ENCODE measurements at regions not wholly inside any gene's neighbourhood (a gene's known extent, or its start where the extent isn't known, plus 50 kb on each side); places are given as distances from the start of the nearest gene placed in this dataset.

DNA sequence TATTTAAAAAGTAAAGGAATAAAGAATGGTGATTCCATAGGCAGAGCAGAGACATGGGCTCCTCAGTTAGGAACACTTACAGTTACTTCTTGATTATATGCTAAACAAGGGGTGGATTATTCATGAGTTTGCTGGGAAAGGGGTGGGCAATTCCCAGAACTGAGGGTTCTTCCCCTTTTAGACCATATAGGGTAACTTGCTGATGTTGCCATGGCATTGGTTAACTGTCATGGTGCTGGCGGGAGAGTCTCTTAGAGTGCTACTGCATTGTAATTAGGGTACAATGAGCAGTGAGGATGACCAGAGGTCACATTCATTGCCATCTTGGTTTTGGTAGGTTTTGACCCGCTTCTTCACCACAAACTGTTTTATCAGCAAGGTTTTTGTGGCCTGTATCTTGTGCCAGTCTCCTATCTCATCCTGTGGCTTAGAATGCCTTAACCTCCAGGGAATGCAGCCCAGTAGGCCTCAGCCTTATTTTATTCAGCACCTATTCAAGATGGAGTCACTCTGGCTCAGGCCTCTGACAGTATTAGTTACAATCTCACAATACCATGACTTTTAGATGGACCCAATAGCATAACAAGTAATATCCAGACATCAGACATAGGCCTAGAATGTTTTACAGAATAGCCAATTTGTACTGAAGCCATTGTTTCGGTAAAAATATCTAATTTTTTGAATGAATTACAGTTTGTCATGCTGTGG, 106.8 kb downstream of the ZBTB18 start:
- DNase-seq = no peak

DNA sequence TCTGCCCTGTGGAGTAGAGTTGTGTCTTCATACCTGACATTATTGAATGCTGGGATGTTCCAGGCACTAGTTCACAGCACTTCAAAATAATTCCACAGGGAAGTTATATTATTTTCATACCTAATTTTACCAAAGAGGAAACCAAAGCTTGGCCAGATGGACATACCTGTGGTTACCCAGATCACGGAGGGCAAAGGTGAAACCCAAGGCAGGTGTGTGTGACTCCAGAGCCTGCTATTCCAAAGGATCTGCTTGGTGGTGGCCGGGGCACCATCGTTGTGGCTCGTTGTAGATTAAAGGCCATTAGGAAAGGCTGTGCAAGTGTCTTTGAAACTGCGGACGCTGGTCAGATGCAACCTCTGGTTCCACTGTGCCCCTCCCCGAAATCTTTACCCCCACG, 108.6 kb downstream of the ZBTB18 start:
- no peak for DNase-seq

DNA sequence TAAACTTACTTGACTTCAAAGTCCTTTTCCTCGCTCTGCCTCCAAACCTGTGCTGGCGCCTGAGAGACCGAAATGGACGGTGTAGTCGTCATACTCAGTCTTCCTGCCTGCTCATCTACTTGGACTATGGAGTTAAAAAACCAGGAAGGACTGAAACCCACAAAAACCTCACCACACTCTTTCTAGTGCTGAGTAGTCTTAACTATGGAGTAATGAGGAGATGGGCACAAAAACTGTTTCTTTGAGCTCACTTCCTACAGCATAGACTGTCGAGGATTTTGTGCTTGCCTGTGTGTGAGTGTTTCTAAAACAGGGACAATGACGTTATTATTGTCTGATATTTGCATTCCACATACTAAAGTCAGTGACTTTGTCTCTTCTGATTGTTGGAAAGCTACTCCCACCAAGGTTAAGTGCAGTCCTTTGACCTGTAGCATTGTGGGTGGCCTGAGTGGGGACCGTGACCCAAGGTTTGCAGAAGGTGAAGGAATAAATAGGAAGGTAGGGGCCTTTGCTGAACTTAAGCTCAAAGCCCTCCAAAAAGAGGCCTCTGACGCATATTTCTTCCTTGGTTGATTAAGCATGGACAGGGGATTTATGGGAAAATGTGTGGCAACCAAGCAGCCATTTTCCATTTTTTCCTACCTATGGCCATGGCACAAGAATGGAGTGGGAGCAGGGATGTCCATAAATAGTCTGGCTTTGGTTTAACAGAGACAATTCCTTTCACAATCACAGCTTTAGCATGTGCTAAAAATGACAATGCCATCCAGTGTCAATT, 109.6 kb downstream of the ZBTB18 start:
- DNase-seq = no peak

DNA sequence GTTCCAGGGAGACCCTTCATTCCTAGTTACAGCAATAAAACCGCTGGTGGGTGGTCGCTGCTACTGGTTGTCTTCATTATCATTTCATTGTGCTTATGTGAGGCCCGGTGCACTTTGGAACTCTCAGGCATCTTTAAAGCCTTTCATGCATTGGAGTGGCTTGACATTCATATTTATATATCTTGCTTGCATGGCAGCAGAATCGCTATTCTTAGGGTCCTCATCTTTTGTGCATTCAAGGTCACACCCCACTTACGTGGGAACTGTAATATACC, 110.1 kb downstream of the ZBTB18 start:
- DNase-seq = no peak

DNA sequence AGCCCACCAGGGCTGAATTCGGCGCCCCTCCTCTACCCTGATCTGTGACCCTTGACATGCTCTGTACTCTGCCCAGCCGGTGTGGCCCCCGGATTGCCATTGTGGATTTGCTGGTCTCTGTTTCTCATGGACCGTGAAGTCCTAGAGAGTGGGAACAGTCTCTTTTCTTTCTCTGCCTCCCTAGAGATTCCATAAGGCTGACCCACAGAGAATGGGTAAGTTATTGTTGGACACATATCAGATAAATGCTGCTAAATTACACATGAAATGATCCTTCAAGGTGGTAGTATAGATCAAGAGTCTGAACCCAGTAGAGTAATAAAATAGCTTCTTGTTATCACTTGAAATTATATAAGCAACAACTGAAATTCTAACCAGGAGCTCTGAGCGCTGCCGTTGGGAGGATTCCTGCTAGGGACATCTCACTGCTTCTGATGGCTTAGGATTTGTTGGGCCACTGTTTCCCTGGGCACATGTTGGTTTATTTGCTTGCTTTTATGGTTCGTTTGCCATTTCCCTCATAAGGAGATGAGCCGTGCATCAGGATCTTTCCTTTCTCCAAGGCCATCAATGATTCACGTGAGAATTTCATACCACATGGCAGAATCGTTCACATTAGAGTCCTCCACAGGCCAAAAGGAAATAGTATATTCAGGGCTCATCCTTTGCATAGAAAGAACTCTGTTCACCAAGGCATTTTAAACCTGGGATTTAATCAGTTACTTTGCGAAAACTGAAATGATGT, 111.9 kb downstream of the ZBTB18 start:
- DNase-seq = no peak

DNA sequence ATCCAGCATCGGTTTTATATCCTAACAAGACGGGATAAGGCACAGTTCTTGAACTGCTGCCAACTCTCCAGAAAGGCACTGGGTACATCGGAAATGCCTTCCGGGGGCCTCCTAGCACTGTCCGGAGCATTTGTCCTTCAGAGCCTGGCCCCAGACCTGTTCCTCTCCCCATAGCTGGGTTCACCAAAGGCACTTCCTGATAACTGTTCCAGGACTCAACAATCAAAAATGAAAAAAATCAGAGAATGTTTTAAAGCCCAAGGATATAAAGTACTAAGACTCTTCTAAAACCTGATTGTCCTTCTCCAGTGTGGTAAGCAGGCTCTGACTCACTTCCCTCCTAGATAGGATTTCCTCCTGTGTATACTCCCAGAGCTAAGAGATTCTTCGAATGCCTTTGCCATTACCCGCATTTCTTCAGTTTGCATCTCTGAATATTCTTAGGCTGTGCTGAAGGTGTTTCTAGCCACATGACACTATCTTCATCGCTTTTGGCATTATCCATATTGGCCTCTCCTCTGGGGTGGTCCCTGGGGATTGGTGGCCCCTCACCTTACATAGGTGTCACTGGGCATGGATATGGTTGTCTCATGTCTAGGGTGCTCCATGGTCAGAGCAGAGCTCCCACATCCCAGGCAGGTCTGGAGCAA, 112.9 kb downstream of the ZBTB18 start:
- peak in 1 of 2 donors; percentile 15 for DNase-seq

DNA sequence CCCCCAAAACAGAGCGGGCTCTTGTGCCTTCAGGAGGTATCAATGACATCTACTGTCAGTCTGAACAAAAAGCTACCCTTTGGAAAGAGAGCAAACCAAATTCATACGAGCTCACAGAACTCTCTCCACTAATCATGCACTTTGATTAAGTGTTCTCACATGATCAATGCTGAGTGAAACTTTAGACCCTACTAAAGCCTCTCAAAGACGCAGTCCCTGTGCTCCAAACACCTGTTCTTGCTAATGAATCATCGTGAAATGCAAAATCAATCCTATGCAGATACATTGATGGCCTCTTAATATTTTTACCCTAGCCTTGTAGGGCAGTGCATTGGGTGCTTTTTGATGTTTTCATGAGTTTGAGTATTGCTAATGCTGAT, 113.4 kb downstream of the ZBTB18 start:
- DNase-seq = no peak

DNA sequence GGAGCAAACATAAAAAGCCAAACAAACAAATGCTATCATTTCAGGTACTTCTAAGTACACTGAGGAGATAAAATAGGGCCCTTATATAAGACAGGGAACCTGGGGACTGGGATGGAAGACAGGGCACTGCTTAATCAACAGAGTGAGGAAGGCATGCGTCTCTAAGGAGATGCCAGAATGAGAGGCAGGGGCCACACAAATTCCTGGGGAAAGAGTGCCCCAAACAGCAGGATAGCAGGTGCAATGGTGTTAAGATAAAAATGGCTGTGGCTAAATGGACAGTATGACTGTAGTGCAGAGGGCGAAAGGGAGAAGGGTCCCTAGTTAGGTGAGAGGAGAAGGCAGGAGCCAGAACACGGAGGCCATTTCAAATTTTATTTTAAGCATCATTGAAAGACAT, 113.9 kb downstream of the ZBTB18 start:
- no peak for DNase-seq

DNA sequence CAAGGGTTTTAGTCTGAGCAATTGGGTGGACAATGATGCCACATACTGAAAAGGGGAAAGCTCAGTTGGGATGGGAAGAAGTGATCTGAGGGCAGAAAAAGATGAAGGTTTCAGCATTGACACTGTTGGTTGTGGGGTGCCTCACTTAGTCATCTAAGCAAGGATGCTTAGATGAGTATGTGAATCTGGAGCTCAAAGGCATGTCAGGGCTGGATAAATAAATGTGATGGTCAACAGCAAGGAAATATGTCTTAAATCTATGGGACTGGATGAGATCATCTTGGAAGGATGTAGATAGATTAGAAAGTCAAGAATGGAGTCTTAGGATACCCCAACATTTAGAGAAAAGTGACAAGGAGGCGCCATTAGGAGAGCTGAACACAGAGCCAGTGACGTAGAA, 114.6 kb downstream of the ZBTB18 start:
- DNase-seq = no peak

DNA sequence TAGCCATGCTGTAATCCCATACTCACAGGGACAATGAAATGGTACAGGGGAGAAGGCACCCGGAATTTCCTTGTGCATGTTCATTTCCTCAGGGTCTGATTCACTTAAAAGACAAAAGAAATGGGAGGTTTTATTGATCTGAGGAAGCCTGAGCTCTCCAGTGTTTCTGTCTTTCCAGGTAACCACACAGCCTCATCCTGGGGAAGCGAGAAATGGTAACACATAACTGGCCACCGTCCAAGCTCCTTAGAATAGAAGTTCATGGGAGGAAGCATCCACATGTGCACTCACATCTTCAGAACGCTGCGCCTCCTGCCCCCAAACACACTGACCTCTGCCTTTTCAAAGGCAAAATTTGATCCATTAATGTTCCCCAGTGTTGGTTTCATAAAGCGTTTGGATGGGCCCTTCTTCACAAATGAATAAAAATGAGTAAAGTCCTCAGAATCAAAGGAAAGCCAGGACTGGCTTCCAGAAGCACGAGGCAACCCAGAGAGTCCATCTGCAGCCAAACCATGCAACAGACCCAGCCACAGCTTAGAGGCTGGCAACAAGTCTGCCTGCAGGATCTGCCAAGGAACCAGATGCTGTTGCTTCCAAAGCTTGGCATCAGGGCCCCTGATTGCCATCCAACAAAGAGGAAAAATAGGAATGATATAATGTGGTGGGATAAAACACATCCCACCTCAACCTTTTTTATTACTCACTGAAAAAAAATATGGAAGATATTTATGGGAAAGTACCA, 120.3 kb downstream of the ZBTB18 start:
- DNase-seq = no peak

DNA sequence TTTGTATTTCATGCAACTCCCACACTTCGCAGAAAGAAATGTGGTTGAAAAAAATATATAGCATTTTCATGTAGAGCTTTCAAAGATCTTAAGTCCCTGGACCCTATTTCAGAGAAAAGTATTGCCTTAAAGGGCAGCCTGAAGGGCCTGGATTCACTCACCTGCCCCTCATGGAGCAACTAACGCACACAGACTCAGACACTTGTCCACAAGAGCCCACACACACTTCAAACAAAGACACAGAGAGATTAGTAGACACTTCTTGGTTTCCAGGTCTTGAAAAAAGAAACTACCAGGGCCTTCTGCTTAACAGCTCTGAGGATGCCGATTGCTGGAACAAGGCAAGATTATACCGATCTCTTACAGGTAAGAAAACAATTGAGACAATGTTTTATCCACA, 122.2 kb downstream of the ZBTB18 start:
- DNase-seq = no peak

DNA sequence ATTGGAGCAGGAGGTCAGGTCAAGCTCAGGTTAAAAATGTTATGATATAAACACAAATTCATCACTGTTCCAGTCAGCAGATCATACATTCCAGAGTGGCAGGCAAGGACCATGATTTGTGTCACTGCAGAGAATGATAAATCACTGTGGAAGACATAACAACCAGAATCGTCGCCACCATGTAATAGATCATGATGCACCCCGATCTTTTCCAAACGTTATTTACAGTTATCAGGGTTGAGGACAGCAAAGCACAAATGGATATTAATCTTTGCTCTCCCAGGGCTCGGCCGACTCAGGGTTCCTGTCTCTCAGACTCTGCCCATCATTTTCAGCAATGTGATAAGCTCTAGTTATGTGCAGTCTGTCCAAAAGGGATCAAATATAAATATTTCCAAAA, 122.7 kb downstream of the ZBTB18 start:
- no peak for DNase-seq

DNA sequence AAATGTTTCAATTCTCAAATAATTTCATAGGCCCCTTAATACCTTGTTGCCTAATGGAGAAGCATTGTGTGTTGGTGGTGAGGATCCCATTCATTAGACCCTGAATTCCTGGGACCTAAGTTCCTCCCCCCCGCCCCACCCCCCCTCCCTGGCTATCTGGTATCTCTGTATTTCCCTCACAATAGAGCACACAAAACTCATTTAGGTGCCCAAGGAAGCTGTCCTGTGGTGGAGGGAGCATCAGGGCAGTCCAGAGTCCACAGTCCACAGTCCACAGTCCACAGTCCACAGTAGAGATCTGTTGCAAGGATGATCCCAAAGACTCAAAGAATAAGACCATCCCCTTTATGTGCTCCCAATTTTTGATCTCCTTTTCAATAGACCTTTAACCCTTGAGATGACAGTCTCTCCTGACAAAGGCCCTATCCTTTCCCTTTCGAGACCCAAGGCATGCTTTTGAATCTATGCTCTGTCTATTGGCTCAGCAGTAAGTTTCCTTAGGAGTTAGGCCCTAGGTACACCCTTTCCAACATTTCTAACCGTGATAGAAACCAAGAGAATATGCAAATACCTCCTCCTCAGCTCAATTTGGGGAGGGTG, 123.9 kb downstream of the ZBTB18 start:
- no peak for DNase-seq

DNA sequence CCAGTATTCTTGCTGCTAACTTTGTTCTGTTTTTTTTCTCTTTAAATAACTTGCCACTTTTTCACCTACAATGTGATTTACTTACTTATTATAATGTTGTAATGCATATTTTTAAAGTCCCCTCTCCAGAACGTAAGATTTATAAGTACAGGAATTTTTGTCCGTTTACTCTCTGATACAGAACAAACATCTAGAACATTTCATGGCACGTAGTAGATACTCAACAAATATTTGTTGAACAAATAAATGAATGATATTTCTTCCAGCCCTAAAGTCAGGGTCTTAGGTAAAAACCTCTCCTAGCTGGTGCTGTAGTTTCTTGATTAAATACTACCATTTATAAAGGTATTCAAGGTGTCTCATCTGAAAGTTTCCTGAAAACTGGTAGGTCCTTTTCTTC, 125.1 kb downstream of the ZBTB18 start:
- no peak for DNase-seq

DNA sequence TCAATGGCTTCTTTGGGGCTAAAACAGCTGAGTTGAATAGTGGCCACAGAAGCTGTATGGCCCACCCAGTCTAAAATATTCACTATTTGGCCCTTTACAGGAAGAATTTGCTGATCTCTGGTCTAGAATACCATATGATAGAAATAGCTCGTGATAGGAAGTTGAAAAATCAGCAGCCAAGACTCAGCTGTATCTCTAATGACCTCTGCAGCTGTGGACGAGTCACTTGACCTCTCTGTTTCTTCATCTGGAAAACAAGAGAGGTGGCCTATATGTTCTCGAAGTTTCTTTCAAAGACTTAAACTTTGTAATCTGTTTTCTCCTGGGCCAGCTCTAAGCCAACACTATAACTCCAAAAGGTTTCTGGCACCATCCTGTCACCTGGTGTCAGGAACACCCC, 129.2 kb downstream of the ZBTB18 start:
- DNase-seq = no peak

DNA sequence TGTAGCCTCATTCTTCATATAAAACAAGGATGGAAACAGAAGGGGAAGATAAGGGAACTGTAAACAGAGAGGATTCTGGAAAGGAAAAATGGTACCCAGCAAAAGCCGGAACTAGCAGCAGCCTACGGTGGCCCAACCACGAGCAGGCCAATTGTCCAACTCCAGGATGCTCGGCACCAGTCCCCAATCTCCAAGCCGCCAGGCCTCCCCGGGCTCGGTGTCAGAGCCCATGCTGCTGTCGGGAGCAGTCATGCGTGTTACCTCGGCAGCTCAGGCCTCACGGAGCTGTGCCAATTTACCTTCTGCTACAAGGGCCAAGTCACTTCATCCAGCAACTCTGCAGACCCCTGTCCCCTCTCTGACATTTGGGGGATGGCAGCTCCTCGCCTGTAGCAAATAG, 130.8 kb downstream of the ZBTB18 start:
- no peak for DNase-seq

DNA sequence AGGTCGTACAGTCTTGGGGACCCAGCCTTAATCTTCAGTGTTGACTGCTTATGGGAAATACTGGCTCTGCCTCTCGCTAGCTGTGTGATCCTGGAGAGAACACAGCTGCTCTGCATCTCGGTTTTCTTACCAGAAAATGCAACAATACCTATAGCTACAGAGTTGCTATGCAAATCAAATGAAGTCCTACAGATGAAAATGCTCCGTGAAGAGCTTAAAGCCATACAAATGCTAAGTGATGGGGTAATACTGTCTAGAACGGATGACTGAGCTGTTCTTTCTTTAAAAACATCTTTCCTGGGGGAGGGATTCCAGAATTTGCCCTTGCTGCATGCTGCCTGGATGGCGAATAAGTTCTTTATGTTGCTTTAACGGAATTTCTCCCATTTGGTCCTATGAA, 132.0 kb downstream of the ZBTB18 start:
- DNase-seq = no peak

DNA sequence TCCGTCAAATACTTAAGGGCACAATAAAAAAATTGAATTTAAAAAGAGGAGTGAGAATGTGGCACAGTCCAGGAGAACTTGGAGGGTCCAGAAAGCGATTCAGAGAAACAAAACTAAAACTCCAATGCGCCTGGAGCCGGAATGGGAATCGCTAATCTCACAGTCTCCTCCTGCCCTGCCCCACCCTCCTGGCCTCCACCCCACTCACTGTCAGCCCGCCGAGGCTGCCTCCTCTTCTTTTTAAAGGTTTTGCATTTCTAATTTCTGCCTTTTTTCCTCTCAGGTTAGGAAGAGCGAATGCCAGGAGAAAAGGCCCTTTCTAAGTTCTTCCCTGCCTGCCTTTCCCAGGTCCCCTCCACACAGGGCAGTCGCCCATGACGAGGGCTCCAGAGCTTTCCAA, 135.3 kb downstream of the ZBTB18 start:
- no peak for DNase-seq

DNA sequence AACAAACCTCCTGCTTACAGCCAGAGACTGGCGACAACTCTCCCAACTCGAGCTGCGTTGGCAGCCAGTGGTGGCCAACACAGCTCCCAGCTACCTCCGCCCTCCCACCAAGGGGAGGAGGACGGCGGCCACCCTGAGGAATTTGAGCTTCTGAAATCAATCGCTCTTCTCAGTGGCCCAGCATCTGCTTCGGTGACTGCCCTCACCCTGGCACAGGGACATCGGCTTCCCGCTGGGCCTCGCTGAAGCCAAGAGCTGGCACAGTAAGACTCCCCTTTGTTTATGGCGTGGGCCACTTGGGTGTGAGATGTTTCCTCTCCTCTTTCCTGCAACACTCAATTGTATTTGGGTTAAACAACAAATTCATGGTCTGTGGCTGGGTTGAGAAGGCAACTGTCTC, 136.2 kb downstream of the ZBTB18 start:
- no peak for DNase-seq

DNA sequence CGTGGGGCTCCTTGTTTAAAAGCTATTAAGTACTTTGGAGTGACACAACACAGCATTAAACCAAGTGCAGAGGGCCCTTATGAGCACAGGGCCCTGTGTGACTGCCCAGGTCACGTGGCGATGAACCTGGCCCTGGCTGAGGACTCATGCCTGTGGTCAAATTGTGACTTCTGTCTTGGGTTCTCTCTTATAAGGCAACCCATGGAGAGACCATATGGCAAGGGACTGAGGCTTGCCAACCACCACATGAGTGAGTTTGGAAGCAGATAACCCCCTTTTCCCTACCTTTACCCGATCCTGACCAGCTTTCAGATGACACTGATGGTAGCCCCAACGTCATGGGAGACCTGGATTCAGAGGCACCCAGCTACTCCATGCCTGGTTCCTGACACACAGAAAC, 140.5 kb downstream of the ZBTB18 start:
- no peak for DNase-seq

DNA sequence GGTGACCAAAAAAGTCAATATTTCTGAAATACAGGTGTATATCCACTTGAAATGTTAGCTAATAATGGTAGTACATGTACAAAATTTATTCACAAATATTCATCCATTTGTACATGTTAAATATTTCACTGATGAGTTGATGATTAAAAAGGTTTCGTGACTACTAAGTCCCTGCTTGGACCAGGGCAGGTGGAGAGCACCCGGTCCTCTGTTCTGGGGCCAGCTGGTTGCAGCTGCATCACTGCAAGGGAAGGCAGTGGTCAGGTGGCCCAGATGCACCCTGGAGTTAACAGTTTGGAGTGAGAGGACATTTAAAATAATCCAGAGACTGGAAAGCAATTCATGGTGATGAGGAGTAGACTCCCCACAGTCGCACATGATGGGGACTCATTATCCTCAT, 141.2 kb downstream of the ZBTB18 start:
- no peak for DNase-seq

DNA sequence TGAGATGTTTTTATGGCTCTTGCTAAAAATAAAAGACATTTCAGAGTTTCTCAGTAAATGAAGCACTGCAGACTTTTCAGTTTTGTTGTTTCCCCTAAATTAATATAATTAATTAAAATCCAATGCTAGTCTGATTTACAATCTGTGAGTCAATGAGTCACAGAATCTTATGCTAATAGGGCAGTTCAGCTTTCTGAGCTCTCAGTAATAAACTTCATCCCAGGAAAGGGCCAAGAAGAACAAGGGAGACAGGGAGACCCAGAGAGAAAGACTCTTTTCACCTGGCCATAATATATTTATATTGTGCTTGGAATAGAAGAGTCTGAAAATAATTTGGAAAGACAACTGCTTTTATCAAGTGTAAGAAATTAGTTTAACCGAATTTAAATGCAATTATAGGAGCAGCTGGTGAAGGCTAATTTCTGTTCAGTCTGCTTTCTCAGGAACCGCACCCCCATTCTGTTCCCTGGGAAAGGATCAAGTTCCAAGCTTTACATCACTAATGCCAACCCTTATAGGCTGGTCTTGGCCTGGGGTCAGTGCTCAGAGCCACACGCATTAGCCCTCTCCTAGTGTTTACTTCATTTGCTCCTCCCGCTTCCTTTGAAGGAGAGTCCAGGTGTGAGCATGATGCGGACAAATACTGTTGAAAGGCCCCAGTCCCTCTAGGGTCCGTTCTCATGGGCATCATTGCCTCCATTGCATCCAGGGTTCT, 145.6 kb downstream of the ZBTB18 start:
- no peak for DNase-seq
